Activated CD8-positive, alpha-beta T cell treated with anti-CD3 and anti-CD28 coated beads for 36 hours (primary cell): ENCODE measurements at regions not wholly inside any gene's neighbourhood (a gene's known extent, or its start where the extent isn't known, plus 50 kb on each side); places are given as distances from the start of the nearest gene placed in this dataset.

Experiments used
- ATAC-seq: fragments of 200-7000 bp; cut with Tn5 transposase; one replicate; pipeline ENCODE4 v1.10.0; 2021; ENCODE audit warnings: mild to moderate bottlenecking, moderate library complexity
- CTCF ChIA-PET: fragments of 350-600 bp; sonication (Branson Sonifier 250); formaldehyde crosslinking; loops from one replicate; lab custom pipeline; 2021; ENCODE audit warnings: antibody characterized with exemption; lab: Charles Lee
- POLR2A ChIA-PET: fragments of 350-600 bp; sonication (Branson Sonifier 250); formaldehyde crosslinking; loops from one replicate; lab custom pipeline; 2021; ENCODE audit warnings: antibody characterized with exemption; lab: Charles Lee
- DNase-seq: peaks from one replicate; pipeline ENCODE4 v3.0.0-alpha.2; 2020
- H3K27ac Mint-ChIP-seq: one replicate; pipeline ENCODE4 v1.8.0; 2021; ENCODE audit warnings: mild to moderate bottlenecking, mixed read lengths
- H3K27me3 Mint-ChIP-seq: one replicate; pipeline ENCODE4 v1.8.0; 2021; ENCODE audit warnings: mixed read lengths
- H3K36me3 Mint-ChIP-seq: one replicate; pipeline ENCODE4 v1.8.0; 2021; ENCODE audit warnings: low read depth, mixed read lengths
- H3K4me1 Mint-ChIP-seq: one replicate; pipeline ENCODE4 v1.8.0; 2021; ENCODE audit warnings: low read depth, mixed read lengths
- H3K4me3 Mint-ChIP-seq: one replicate; pipeline ENCODE4 v1.8.0; 2021; ENCODE audit warnings: mild to moderate bottlenecking, moderate library complexity, mixed read lengths
- H3K9me3 Mint-ChIP-seq: one replicate; pipeline ENCODE4 v1.8.0; 2021; ENCODE audit warnings: mixed read lengths
- CTCF ChIP-seq: fragments of 200-600 bp; IDR thresholded peaks from one replicate; pipeline ENCODE4 v1.8.0; 2022; ENCODE audit warnings: antibody characterized with exemption, mild to moderate bottlenecking
- intact Hi-C: fragments of 100-400 bp; cut with micrococcal nuclease; formaldehyde crosslinking; loops from one replicate; pipeline ENCODE4 v1.10.0; 2022

DNA sequence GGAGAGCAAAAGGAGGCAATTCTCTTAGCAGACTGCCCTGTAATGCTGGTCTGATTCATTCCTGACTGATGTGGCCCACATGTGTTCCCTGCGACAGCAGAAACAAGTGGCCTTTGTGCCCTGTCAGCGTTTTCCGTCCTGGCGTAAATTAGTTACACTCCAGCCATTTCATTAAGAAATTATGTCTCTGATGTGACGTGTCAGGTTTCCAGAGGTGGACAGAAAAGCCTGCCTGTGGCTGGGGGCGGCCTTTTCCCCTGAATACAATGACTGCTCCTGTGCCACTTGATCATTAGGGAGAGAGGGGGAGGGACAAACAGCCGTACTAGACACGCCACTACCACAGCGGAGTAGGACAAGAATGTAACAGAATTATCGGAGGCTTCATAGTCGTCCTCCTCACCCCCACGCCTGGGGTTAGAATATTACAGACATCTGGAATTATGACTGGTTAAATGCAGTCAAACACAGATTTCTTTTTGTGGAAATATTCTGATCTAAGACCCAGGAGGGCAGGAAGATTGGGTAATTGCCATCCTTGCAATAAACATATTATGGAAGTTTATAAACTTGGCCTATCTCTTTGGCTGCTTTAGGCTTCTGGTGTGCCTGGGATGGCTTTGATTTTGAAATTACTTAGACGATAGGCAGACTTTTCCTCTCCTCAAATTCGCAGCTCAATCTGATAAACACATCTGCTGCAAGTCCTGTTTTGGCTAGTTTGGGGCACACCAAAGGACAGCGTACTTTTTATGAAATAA lies 146.2 kb upstream of the BCOR start:
- TF ChIP-seq CTCF: no peak
- ATAC-seq: no peak
- ChIA-PET POLR2A (no interaction called here), CTCF (no interaction called here)
- no peak for DNase-seq
- intact Hi-C loops: no loop called here
- Mint-ChIP-seq H3K9me3 (no peaks in the 10 kb centered on the region), H3K4me1 (peaks cover 8% of the 10 kb centered on the region), H3K27me3 (peaks cover 1% of the 10 kb centered on the region), H3K4me3 (no peak overlapping the region), H3K36me3 (no peaks in the 10 kb centered on the region), H3K27ac (no peak overlapping the region)

- H3K9me3 Mint-ChIP-seq: no peaks in the 10 kb centered on the region
- no peak for DNase-seq
- ATAC-seq: no peak
- intact Hi-C loops: no loop called here
- no peak overlapping the region for H3K27ac Mint-ChIP-seq
- POLR2A ChIA-PET: no interaction called here
- no peak overlapping the region for H3K4me3 Mint-ChIP-seq
- no peaks in the 10 kb centered on the region for H3K36me3 Mint-ChIP-seq
- no peak for TF ChIP-seq CTCF
- CTCF ChIA-PET: no interaction called here
- peaks cover 11% of the 10 kb centered on the region for H3K4me1 Mint-ChIP-seq
- peaks cover 1% of the 10 kb centered on the region for H3K27me3 Mint-ChIP-seq
Measured at GRCh38 chrX:40240844-40241243, 143.1 kb upstream of the BCOR start.

- no peaks in the 10 kb centered on the region for H3K27me3 Mint-ChIP-seq
Measured at GRCh38 chrX:40237731-40238178, 140.0 kb upstream of the BCOR start.

GRCh38 chrX:40230646-40231045 lies 132.9 kb upstream of the BCOR start:
- ATAC-seq: no peak
- H3K27me3 Mint-ChIP-seq: no peaks in the 10 kb centered on the region
- no peaks in the 10 kb centered on the region for H3K36me3 Mint-ChIP-seq
- no peaks in the 10 kb centered on the region for H3K9me3 Mint-ChIP-seq
- H3K4me3 Mint-ChIP-seq: no peak overlapping the region
- CTCF ChIA-PET: no interaction called here
- no peaks in the 10 kb centered on the region for H3K4me1 Mint-ChIP-seq
- POLR2A ChIA-PET: no interaction called here
- no peak for TF ChIP-seq CTCF
- intact Hi-C loops: no loop called here
- no peak for DNase-seq
- H3K27ac Mint-ChIP-seq: no peak overlapping the region

More at GRCh38 chrX:40237731-40238178, 140.0 kb upstream of the BCOR start:
- CTCF ChIA-PET: no interaction called here
- H3K36me3 Mint-ChIP-seq: no peaks in the 10 kb centered on the region
- DNase-seq (no peak), ATAC-seq (no peak)
- no peak overlapping the region for H3K27ac Mint-ChIP-seq
- no peaks in the 10 kb centered on the region for H3K9me3 Mint-ChIP-seq
- intact Hi-C loops: no loop called here
- POLR2A ChIA-PET: no interaction called here
- TF ChIP-seq CTCF: no peak
- H3K4me1 Mint-ChIP-seq: peaks cover 3% of the 10 kb centered on the region
- no peak overlapping the region for H3K4me3 Mint-ChIP-seq

- no peaks in the 10 kb centered on the region for H3K36me3 Mint-ChIP-seq
- POLR2A ChIA-PET: no interaction called here
- DNase-seq (no peak), ATAC-seq (no peak)
- no peak for TF ChIP-seq CTCF
- no peak overlapping the region for H3K4me3 Mint-ChIP-seq
- no peaks in the 10 kb centered on the region for H3K27me3 Mint-ChIP-seq
- CTCF ChIA-PET: interaction anchor here (1.1 kb wide), 1 partner anchor 12 kb away, joined by 3 read pairs; no protein-coding TSS in a partner anchor
- no peak overlapping the region for H3K27ac Mint-ChIP-seq
- intact Hi-C loops: no loop called here
- no peaks in the 10 kb centered on the region for H3K4me1 Mint-ChIP-seq
- H3K9me3 Mint-ChIP-seq: no peaks in the 10 kb centered on the region
Measured at GRCh38 chrX:40227125-40227524, 129.4 kb upstream of the BCOR start.
